GM21786 (cell line): ENCODE measurements at regions not wholly inside any gene's neighbourhood (a gene's known extent, or its start where the extent isn't known, plus 50 kb on each side); places are given as distances from the start of the nearest gene placed in this dataset.
"Not testable (repeated sequence)": the region's sequence is repeated elsewhere in the genome, so short reads cannot be mapped to it uniquely, and the experiment has no call there.

Experiments
- ATAC-seq: cut with Tn5 transposase; IDR thresholded peaks from one replicate; pipeline ENCODE4 v1.9.1; 2021; ENCODE audit not compliant: unreplicated experiment

DNA sequence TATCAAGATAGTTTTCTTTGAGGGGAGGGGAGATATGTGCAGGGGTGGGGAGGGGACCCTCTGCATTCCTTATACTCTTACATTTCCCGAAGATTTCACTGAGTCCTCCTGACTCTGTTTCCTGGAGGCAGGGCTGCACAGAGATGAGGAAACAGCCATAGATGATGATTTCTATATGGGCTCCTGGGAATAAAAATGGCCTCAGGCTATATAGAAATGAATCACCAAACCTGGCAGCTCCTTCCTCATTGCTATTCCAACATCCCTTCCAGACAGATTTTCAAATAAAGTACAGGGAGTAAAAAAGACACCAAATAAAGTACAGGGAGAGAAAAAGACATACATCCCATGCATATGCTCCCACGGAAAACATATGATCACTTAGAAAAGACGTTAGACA, 474.8 kb upstream of the RAB6C start:
- ATAC-seq, result no peak

DNA sequence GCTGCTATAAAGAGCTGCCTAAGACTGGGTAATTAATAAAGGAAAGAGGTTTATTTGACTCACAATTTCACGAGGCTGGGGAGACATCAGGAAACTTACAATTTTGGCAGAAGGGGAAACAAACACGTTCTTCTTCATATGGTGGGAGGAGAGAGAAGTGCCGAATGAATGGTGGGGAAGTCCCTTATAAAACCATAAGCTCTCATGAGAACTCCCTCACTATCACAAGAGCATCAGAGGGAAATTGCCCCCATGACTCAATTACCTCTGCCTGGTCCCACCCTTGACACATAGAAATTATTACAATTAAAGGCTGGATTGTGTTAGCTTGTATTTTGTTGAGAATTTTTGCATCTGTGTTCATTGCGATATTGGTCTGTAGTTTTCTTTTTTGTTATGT, 460.5 kb upstream of the RAB6C start:
- no peak for ATAC-seq

DNA sequence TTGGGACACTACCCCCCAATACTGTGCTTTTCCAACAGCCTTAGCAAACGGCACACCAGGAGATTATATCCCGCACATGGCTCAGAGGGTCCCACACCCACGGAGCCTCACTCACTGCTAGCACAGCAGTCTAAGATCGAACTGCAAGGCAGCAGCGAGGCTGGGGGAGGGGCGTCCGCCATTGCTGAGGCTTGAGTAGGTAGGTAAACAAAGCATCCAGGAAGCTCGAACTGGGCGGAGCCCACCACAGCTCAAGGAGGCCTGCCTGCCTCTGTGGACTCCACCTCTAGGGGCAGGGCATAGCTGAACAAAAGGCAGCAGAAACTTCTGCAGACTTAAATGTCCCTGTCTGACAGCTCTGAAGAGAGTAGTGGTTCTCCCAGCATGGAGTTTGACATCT, 447.3 kb upstream of the RAB6C start:
- not testable (repeated sequence) for ATAC-seq

DNA sequence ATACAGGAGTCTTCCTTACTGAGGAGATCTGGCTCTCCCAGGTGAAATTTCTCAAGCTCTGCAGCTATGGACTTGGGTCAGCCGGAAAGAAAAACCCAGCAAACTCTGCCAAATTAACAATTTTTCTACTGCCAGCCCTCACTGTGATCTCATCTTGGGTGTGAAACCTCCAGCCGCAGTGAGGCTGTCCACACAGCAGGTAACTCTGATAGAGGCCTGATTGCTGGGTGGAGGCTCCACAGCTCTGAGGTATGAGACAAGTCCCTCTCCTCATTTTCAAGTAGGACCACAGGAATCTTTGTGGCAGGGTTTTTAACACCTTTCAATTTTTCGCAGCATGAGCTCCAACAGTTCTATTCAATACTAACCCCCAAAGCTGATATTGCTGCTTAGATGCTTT, 430.6 kb upstream of the RAB6C start:
- no peak for ATAC-seq

DNA sequence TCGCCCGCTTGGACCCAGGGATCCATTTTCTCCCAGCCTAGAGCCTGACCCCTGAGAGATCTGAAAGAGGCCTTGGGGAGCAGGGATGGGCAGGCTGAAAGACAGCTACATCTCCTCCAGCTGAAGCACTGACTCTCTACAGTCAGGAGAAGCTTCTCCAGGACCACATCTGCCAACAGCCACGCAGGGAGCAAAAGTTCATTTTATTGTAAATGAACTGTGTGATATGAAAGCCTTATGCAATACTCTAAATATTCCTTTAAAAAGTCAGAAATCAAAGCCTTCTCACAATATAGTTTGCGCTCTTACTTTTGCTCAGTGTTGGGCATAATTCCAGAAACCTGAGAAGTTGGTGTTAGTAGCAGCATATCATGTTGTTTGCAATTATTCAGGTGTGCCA, 428.9 kb upstream of the RAB6C start:
- no peak for ATAC-seq

DNA sequence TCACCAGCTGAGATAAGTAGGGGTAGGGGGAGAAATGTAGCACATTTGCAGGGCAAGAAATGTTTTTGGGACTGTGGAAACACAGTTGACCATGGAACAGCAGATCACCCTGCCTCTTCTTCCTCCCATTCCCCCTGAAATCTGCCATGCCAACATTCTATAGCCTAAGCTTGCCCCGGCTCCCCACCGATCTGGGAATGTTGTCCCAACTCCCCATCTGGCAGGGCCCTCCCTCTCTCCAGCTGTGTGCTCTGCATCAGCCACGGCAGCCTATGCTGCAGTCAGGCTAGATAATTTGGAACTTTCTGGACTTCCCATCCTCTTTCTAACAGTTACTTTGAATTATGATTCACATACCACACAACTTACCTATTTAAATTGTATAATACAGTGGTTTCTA, 425.1 kb upstream of the RAB6C start:
- ATAC-seq, result no peak

DNA sequence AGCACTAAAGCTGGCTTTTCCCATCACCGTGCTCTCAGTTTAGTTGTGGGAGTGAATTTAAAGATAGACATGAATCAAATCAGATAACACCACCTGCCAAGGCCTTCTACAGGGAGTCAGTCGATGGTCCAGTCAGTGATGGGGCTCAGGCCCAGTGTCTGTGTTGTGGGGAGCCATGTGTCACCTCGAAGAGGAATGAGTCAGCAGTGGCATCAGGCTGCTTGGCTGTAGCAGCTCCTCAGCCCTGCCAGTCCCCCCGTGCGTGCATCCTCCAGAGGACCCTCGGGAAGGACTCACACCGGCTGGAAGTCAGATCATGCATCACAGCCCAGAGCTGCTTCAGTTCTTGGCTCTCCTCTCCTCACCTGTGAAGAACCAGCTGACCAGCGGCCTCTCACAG, 420.4 kb upstream of the RAB6C start:
- no peak for ATAC-seq

DNA sequence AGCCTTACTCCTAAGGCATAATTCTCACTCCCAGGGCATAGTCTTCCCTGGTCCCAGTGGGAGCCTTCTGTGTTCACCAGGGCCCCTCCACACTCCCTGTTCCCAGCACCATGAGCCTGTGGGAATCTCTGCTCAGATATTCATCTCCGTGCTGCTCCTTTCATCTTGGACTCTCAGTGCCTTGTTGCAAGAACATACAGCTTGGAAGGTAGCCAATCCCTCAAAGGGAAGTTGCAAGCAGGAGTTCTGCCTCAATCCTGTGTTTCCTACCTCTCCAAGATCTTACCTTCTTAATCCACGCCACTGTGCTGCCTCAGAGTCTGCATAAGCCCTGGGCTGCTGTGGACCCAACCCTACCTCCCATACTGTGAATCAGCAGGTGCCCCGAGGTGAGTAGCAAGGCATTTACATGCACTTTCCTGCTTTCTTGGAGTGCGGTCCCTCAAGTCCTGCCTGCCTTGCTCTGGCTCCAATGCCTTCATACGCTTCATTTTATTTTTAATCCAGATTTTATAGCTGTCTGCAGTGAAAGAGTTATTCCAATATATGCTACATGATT, 413.8 kb upstream of the RAB6C start:
- no peak for ATAC-seq

DNA sequence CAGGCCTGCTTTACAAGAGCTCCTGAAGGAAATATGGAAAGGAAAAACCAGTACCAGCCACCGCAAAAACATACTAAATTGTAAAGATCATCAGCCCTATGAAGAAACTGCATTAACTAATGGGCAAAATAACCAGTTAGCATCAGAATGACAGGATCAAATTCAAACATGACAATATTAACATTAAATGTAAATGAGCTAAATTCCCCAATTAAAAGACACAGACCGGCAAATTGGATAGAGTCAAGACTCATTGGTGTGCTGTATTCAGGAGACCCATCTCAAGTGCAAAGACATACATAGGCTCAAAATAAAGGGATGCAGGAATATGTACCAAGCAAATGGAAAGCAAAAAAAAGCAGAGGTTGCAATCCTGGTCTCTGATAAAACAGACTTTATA, 408.7 kb upstream of the RAB6C start:
- ATAC-seq, result not testable (repeated sequence)

DNA sequence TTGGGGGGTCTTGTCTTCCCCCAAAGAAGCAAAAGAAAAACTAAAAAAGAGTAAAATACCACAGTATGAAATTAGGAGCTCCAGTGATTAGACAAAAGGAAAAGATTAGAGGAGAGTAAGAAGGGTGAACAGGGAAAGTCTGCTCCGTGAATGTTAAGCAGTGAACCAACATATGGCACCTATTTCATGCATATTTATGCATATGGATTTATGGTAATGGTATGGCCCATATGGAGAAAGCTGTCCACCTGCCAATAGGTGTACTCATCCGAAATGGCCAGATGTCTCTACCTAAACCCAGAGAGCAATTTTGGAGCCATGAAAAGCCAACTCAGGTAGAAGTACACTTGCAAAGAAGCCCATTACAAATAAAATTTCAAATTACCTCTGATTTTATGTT, 404.0 kb upstream of the RAB6C start:
- no peak for ATAC-seq

DNA sequence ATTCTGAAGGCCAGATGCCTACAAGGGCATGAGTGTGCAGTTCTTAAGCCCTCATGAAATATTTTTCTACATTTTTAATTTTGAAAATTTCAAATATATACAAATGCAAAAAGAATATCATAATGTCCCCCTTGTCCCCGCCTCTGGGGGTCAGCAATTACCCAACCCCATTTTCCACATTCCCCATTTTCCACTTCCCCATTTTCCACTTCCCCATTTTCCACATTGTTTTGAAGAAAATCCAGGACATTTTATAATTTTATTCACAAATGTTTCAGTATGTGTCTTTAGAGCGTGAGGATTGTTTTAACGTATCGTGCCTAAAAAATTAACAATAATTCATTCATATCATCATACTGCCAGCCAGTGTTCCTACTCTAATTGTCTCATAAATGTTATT, 403.6 kb upstream of the RAB6C start:
- no peak for ATAC-seq

DNA sequence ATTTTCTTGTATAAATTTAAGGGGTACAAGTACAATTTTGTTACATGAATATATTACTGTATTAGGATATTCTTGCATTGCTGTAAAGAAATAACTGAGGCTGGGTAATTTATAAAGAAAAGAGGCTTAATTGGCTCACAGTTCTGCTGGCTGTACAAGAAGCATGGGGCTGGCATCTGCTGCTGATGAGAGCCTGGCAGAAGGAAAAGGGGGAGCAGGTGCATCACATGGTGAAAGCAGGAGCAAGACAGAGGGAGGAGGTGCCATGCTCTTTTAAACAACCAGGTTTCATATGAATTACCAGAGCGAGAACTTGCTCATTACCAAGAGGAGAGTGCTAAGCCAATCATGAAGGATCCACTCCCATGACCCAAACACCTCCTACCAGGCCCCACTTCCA, 399.5 kb upstream of the RAB6C start:
- no peak for ATAC-seq

DNA sequence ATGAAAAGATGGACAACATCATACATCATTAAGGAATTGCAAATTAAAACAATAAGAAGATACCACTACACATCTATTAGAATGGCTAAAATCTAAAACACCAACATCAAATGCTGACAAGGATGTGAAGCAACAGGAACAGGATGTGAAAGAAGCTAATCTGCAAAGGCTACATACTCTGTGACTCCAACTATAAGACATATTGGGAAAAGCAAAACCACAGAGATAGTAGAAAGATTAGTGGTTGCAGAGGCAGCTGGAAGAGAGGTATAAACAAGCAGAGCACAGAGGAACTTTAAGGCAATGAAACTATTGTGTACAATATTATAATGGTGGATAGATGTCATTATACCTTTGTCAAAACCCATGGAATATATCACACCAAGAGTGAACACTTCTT, 393.7 kb upstream of the RAB6C start:
- no peak for ATAC-seq

DNA sequence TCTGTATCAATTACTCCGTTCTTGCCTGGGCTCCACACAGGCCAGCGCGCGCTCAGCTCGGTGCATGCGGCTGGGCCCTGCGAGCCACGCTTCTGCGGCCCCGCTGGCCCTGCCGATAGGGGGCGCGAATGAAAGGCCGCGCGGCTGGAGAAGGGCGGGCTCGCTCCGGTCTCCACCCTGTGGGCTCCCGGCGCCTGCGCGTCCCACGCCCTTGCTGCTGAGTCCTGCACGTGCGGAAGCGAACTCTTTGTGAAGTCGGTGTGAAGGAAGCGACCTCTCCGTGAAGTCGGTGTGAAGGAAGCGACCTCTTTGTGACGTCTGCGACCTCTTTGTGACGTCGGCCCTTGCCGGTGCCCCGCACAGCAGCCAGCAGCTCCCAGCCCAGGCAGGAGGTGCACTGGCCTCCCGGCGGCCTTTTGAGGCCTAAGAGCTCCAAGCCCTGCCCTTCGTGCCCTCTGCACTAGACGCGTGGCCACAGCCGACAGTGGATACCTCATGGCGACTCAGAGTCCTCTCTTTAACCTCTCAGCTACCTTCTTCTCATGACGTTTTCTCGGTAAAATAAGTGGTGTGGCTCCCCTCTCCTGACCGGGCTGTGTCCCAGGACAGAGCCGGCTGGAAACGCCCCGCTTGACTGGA, 391.9 kb upstream of the RAB6C start:
- no peak for ATAC-seq

DNA sequence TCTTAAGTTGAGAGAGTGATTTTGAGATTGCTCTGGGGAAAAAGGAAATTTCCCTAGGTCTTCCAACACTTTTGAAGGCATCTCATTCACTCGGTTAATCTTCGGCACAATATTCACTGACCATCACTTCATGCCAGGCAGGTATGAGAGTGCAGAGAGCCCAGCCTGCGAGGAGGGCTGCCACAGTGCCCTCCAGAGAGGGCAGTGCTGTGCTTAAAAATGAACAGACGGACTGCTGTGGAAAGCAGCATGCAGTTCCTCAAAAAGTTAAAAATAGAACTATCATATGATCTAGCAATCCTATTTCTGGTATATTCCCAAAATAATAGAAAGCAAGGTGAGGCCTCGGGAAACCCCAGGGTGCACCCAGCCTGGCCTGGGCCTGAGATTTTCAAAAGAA, 374.9 kb upstream of the RAB6C start:
- no peak for ATAC-seq

DNA sequence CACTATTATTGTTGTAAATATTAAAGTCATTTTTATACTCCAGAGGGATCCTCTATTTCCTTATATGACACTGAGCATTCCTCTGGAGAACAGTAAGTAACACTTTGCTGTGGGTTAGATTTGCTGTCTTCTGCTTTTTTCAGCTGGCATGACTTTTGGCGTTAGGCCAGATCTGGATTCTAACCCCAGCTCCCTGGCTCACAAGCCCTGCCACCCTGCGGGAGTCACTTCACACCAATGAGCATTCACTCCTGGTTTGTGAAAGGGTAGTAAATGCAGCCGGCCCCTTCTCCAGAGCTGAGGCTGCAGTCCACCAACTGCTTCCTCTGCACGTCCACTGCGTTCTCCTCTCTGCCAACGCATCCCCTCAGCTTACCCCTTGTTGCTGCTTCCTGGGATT, 373.8 kb upstream of the RAB6C start:
- no peak for ATAC-seq

DNA sequence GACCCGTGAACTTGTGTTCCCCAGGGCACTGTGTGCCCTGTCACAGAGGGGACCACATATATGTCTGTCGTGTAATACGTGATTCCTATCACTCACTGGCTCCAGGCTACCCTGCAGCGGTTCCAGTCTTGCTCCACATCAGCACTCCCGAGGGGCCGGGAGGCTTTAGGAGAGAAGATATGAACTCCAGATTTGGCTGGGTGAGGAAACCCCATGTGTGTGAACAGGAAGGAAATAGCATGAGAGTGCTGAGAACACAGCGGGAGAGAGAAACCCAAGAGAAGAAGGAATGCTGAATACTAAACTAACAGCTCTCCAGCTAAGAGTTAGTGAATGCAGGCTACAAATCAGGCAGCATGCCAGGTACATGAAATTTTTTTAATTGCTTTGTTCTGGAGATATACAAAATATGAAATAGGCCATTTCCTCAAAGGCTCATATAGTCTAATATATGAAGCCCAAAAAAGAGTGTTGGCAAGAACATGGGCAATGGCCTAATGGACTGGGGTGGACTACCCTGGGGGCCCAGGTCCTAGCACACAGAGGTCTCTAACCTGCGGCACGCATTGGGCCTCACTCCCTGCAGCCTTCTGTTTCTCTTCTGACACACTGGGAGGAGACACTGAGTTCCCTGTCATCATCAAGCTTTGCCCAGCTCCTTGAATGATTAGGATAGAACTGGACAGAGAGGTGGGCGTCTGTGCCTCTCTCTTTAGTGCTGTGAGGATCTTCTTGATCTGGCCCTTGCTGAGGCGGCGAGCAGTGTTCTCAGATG, 372.8 kb upstream of the RAB6C start:
- no peak for ATAC-seq

DNA sequence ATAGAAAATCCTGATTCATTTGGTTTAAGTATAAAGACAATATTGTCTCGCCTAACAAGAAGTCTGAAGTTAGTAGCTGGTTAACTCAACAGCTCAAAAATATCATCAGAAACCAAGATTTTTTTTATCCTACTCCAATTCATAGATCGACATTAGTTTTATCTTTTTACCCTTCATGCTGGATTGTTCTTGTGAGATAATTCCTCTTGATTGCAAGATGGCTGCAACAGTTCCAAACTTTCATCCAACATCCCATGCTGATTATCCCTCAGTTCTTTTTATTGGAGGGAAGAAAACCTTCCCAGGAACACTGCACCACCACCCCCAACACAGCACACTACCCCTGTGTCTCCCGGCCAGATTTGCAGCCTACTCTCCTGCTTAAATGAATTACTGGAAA, 370.2 kb upstream of the RAB6C start:
- no peak for ATAC-seq

DNA sequence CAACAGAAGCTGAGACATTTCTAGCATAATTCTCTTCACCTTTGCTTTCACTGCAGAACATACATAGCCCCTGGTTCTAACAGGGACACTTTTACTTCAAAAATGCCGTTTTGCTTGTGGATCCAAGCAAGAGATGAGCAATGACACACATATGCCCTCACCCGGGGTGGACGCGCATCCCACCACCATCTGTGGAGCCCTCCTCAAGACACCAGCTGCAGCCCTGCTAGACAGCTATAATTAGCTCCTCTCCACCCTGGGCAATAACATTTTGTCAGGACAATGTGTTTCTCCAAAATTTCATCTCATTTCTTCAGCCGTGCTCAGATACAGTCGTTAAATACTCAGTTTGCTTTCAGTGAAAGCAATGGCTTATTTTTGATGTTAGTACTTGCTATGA, 368.7 kb upstream of the RAB6C start:
- ATAC-seq, result no peak

DNA sequence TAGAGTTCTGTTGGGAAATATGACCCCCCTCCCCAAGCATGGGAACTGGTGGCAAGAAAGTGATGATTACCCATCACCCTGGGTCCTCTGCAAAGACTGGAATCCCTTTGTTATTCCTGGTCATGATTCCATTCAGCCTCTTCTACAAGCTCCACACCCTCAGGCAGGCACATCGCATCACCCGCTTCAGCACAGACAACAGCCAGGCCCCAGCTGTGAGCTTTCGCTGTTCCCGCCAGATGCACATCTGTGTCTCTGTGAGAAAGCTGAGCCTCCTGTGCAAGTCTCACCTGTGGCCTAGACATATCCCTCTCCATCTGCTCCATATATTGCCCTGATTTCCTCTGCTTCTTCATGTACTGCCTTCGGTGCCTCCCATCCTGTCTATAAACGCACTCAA, 368.0 kb upstream of the RAB6C start:
- ATAC-seq, result no peak

DNA sequence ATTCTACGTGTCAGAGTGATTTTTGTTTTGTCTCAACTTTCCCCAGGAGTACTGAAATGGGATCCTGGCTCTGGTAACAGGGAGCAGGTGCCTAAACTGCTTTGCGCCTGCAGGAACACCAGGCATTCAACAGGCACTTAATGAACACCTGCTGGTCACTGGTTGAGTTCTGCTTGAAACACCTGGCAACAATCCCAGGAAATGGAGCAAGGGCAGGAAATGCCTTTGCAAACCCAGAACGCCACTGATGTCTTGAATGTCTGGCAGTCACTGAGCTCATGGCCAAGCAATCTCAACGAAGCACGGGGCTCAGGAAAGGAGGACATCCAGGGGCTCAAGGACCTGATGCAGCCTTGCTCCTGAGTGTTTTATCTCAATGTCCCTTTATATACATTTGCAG, 360.0 kb upstream of the RAB6C start:
- no peak for ATAC-seq

DNA sequence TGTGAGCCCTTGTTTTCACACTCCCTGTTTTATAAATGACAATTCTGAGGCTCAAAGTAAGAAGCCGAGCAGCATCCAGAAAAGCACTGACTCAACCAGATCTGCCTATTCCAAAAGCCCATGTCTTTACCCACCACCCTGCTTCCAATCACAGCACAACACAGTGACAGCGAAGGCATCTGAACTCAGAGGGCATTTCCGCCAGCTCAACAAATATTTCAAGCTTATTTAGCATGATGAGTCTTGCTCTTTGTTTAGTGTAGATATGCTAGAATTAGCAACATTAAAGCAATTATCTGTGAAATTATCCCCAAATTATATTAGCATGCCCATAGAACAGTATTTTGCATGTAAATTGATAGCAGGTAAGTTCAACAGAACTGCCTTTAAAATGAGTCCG, 359.1 kb upstream of the RAB6C start:
- ATAC-seq, result no peak

DNA sequence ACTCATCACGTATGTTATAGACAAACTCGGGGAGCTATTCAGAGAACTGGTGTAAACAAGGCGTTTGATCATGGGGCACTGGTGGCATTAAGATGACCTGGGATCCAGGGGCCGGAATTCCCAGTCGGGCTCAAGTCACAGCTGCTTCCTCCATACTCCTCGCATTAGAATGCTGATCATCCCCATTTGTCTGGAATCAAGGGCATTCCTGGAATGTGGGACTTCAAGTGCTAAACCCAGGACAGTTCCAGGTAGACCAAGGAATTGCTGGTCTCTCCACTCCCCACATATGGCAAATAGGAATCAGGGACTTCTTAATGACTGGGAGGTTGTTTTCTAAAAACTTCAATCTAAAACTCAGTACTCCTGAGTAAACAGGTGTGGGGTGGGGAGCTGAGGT, 355.7 kb upstream of the RAB6C start:
- ATAC-seq, result no peak
